ENCODE measurements at regions not wholly inside any gene's neighbourhood (a gene's known extent, or its start where the extent isn't known, plus 50 kb on each side); places are given as distances from the start of the nearest gene placed in this dataset.

DNA sequence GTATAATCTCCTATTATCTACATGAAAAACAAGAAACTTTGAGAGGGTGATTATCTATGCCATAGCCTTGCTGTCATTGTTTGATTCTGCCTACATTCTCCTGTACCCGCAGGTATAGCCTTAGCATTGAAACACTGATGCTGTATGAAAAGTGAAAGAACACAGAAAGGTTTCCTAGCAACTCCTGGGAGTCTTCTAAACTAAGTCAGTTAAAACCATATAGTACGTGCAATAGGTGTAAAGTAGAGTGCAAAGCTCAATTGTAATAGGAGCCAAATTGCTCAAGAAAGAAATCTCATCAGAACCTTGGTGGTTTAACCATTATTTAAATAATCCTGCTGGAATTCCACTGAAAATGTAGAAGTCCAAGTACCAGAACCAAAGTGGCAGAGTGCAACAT, 489.7 kb downstream of the PCDH10 start:
- H3K27ac ChIP-seq, result no peak overlapping the region
- DNase-seq (ENCODE audit: low read depth in 1 of 2, low spot score in 1 of 2), result no peak
- H3K4me3 ChIP-seq, result no peak overlapping the region
- CTCF ChIA-PET, result no interaction called here
- 24% methylated on average over 2 of the region's 2 CpGs for WGBS (ENCODE audit: missing lambda C conversion rate)
- no peak for ATAC-seq
- POLR2A ChIA-PET, result no interaction called here
- no peak for TF ChIP-seq RFX5 (IDR thresholded peaks at IDR 0.05)
- no peak for TF ChIP-seq FOXS1 (CRISPR knock-in tag; IDR thresholded peaks at IDR 0.05)
- no peaks in the 10 kb centered on the region for H3K4me1 ChIP-seq
- no peaks in the 10 kb centered on the region for H3K9me3 ChIP-seq
- no peak overlapping the region for H3K4me2 ChIP-seq
- no peak for FAIRE-seq

DNA sequence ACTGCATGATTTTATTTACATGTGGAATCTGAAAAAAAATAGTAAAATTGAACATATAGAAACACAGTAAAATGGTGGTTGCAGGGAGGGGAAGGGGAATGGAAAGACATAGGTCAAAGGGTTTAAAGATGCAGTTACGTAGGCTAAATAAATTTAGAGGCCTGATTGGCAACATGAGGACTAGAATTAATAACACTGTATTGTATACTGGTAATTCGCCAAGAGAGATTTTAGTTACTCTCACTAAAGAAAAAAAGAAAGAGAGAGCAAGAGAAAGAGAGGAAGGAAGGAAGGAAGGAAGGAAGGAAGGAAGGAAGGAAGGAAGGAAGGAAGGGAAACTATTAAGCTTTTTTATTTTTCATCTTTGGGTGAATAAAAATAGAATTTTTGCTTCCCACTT, 488.1 kb downstream of the PCDH10 start:
- TF ChIP-seq EP300 (IDR thresholded peaks at IDR 0.05) (no peak), PHF8 (IDR thresholded peaks at IDR 0.05; ENCODE audit: borderline replicate concordance, low read depth) (no peak), HOXB5 (CRISPR knock-in tag; IDR thresholded peaks at IDR 0.05) (no peak), CBX2 (IDR thresholded peaks at IDR 0.05; ENCODE audit: borderline replicate concordance, low read depth) (no peak), TFCP2L1 (CRISPR knock-in tag; IDR thresholded peaks at IDR 0.05) (no peak), HEYL (CRISPR knock-in tag; IDR thresholded peaks at IDR 0.05) (no peak), RAD21 (conservative IDR thresholded peaks at IDR 0.05 in 1 of 2, IDR thresholded peaks at IDR 0.05 in 1 of 2) (no peak), KDM1A (IDR thresholded peaks at IDR 0.05; ENCODE audit: low read depth) (no peak)
- TF ChIP-seq, protein P1, sequence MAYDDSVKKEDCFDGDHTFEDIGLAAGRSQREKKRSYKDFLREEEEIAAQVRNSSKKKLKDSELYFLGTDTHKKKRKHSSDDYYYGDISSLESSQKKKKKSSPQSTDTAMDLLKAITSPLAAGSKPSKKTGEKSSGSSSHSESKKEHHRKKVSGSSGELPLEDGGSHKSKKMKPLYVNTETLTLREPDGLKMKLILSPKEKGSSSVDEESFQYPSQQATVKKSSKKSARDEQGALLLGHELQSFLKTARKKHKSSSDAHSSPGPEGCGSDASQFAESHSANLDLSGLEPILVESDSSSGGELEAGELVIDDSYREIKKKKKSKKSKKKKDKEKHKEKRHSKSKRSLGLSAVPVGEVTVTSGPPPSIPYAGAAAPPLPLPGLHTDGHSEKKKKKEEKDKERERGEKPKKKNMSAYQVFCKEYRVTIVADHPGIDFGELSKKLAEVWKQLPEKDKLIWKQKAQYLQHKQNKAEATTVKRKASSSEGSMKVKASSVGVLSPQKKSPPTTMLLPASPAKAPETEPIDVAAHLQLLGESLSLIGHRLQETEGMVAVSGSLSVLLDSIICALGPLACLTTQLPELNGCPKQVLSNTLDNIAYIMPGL (CRISPR knock-in tag; IDR thresholded peaks at IDR 0.05; ENCODE audit: borderline replicate concordance), result no peak
- TF ChIP-seq, protein P2, sequence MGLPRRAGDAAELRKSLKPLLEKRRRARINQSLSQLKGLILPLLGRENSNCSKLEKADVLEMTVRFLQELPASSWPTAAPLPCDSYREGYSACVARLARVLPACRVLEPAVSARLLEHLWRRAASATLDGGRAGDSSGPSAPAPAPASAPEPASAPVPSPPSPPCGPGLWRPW (IDR thresholded peaks at IDR 0.05), result no peak
- TF ChIP-seq, protein P3, sequence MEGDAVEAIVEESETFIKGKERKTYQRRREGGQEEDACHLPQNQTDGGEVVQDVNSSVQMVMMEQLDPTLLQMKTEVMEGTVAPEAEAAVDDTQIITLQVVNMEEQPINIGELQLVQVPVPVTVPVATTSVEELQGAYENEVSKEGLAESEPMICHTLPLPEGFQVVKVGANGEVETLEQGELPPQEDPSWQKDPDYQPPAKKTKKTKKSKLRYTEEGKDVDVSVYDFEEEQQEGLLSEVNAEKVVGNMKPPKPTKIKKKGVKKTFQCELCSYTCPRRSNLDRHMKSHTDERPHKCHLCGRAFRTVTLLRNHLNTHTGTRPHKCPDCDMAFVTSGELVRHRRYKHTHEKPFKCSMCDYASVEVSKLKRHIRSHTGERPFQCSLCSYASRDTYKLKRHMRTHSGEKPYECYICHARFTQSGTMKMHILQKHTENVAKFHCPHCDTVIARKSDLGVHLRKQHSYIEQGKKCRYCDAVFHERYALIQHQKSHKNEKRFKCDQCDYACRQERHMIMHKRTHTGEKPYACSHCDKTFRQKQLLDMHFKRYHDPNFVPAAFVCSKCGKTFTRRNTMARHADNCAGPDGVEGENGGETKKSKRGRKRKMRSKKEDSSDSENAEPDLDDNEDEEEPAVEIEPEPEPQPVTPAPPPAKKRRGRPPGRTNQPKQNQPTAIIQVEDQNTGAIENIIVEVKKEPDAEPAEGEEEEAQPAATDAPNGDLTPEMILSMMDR (IDR thresholded peaks at IDR 0.05), result no peak
- ChIA-PET CTCF (no interaction called here), POLR2A (no interaction called here)
- no peaks in the 10 kb centered on the region for H3K4me1 ChIP-seq
- DNase-seq (ENCODE audit: low read depth in 1 of 2, low spot score in 1 of 2), result no peak
- no peak overlapping the region for H3K4me3 ChIP-seq
- ATAC-seq, result no peak
- no peak overlapping the region for H3K4me2 ChIP-seq
- WGBS (ENCODE audit: missing lambda C conversion rate), result 68% methylated on average over 2 of the region's 2 CpGs
- no peak overlapping the region for H3K27ac ChIP-seq
- H3K9me3 ChIP-seq, result no peaks in the 10 kb centered on the region
- no peak for FAIRE-seq

DNA sequence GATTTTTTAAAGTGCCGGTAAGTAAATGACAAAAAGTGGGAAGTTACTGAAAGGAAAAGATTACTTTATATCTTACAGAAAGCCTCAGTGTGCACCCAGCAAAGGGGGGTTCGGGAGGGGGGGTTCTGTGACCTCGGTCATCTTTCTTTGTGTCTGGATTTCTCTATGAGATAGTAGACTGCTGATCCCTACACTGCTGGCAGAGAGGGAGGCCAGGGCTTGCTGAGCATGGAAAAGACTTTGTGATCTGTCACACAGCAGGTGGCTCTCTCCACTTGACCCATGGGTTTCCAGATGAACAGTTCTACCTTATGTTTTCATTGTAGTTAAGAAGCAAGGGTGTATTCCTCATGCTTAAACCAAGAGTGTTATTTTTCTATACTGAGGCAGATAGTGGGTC, 475.6 kb downstream of the PCDH10 start:
- ChIA-PET CTCF (no interaction called here), POLR2A (no interaction called here)
- H3K4me2 ChIP-seq, result no peak overlapping the region
- no peaks in the 10 kb centered on the region for H3K9me3 ChIP-seq
- no peaks in the 10 kb centered on the region for H3K4me1 ChIP-seq
- no peak overlapping the region for H3K4me3 ChIP-seq
- no peak for ATAC-seq
- peak; percentile 1 to 16 for DNase-seq (ENCODE audit: low read depth in 1 of 2, low spot score in 1 of 2)
- no peak for FAIRE-seq
- no peak for TF ChIP-seq SREBF2 (IDR thresholded peaks at IDR 0.05)
- no peak for TF ChIP-seq RAD21 (conservative IDR thresholded peaks at IDR 0.05 in 1 of 2, IDR thresholded peaks at IDR 0.05 in 1 of 2)
- TF ChIP-seq EP300 (IDR thresholded peaks at IDR 0.05), result no peak
- no peak for TF ChIP-seq TFCP2L1 (CRISPR knock-in tag; IDR thresholded peaks at IDR 0.05)
- TF ChIP-seq MAZ (IDR thresholded peaks at IDR 0.05; ENCODE audit: borderline replicate concordance, low read depth, low read length), result no peak
- TF ChIP-seq, protein P4, sequence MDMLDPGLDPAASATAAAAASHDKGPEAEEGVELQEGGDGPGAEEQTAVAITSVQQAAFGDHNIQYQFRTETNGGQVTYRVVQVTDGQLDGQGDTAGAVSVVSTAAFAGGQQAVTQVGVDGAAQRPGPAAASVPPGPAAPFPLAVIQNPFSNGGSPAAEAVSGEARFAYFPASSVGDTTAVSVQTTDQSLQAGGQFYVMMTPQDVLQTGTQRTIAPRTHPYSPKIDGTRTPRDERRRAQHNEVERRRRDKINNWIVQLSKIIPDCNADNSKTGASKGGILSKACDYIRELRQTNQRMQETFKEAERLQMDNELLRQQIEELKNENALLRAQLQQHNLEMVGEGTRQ (IDR thresholded peaks at IDR 0.05), result no peak
- TF ChIP-seq KDM5A (IDR thresholded peaks at IDR 0.05), result no peak
- TF ChIP-seq NFE2L2 (conservative IDR thresholded peaks at IDR 0.05; ENCODE audit: low read length), result no peak
- H3K27ac ChIP-seq, result no peak overlapping the region
- 18% methylated on average over 2 of the region's 3 CpGs for WGBS (ENCODE audit: missing lambda C conversion rate)

Measured in A549 (cell line).